H1 (cell line): ENCODE measurements at regions not wholly inside any gene's neighbourhood (a gene's known extent, or its start where the extent isn't known, plus 50 kb on each side); places are given as distances from the start of the nearest gene placed in this dataset.

Source experiments
- CTCF ChIA-PET: fragments of 300-600 bp; sonication (Branson Sonifier 250); formaldehyde crosslinking; loops from one replicate; lab custom pipeline; 2021; ENCODE audit not compliant: partially characterized antibody; lab: Charles Lee
- POLR2A ChIA-PET: fragments of 300-600 bp; sonication (Branson Sonifier 250); formaldehyde crosslinking; loops from one replicate; lab custom pipeline; 2021; ENCODE audit warnings: inconsistent platforms; ENCODE audit not compliant: partially characterized antibody; lab: Charles Lee
- DNase-seq, 2 experiments: peaks; one replicate each; pipeline versions ENCODE4 v3.0.0 to v3.0.0-alpha.2; 2010 to 2022; ENCODE audit warnings: low spot score in 2 of 2, low read depth in 1 of 2, mixed read lengths in 1 of 2
- FAIRE-seq: peaks from 2 replicates; lab custom pipeline; 2011; peaks lifted over from hg19 to GRCh38; lab: Jason Lieb, UNC
- H2AFZ ChIP-seq: 2 replicates; pipeline ENCODE4 v1.8.1; 2012; ENCODE audit warnings: low read length, inconsistent platforms
- H2AK5ac ChIP-seq: 2 replicates; pipeline ENCODE4 v1.6.1; 2013; ENCODE audit warnings: low read depth, low read length
- H2BK120ac ChIP-seq: replicated peaks from 2 replicates; pipeline ENCODE3; 2013; ENCODE audit warnings: low read depth, low read length, inconsistent platforms
- H2BK12ac ChIP-seq: 2 replicates; pipeline ENCODE4 v1.6.1; 2013; ENCODE audit warnings: low read depth, low read length
- H2BK15ac ChIP-seq: 2 replicates; pipeline ENCODE4 v1.6.1; 2013; ENCODE audit warnings: low read length
- H2BK20ac ChIP-seq: 2 replicates; pipeline ENCODE4 v1.6.1; 2013; ENCODE audit warnings: low read length
- H2BK5ac ChIP-seq: 2 replicates; pipeline ENCODE4 v1.6.1; 2013; ENCODE audit warnings: low read depth, low read length
- H3K14ac ChIP-seq: 2 replicates; pipeline ENCODE4 v1.6.1; 2013; ENCODE audit warnings: inconsistent platforms; ENCODE audit not compliant: insufficient read length
- H3K18ac ChIP-seq: 2 replicates; pipeline ENCODE4 v1.6.1; 2013; ENCODE audit warnings: low read length; ENCODE audit errors: extremely low read depth
- H3K23ac ChIP-seq: 2 replicates; pipeline ENCODE4 v1.6.1; 2013; ENCODE audit warnings: inconsistent platforms; ENCODE audit not compliant: insufficient read length
- H3K23me2 ChIP-seq: 2 replicates; pipeline ENCODE4 v1.6.1; 2013; ENCODE audit warnings: low read depth, low read length
- H3K27ac ChIP-seq: 2 replicates; pipeline ENCODE4 v1.6.1; 2011; ENCODE audit warnings: low read depth, low read length, inconsistent platforms
- H3K27me3 ChIP-seq, 4 experiments: replicated peaks in 1 of 4; 1 replicate in 1 of 4; 2 replicates in 3 of 4; pipeline versions ENCODE4 v1.6.1 to v1.8.1; 2011 to 2013; ENCODE audit warnings: low read length in 3 of 4, mild to moderate bottlenecking in 3 of 4, inconsistent platforms in 2 of 4, mixed read lengths in 2 of 4, moderate library complexity in 1 of 4; ENCODE audit not compliant: control insufficient read depth in 3 of 4, insufficient read depth in 3 of 4; ENCODE audit errors: extremely low read depth in 1 of 4
- H3K36me3 ChIP-seq, 4 experiments: 2 replicates each; pipeline versions ENCODE4 v1.6.1 to v1.8.1; 2011 to 2013; ENCODE audit warnings: mild to moderate bottlenecking in 4 of 4, low read length in 3 of 4, moderate library complexity in 2 of 4, control low read depth in 1 of 4, inconsistent platforms in 1 of 4; ENCODE audit not compliant: insufficient read depth in 4 of 4, control insufficient read depth in 2 of 4
- H3K4ac ChIP-seq: replicated peaks from 2 replicates; pipeline ENCODE3; 2013; ENCODE audit warnings: low read length, low read depth, mixed read lengths, inconsistent platforms; ENCODE audit not compliant: insufficient read length
- H3K4me1 ChIP-seq, 4 experiments: replicated peaks in 1 of 4; 1 replicate in 1 of 4; 2 replicates in 3 of 4; pipeline versions ENCODE4 v1.6.1 to v1.8.1; 2011 to 2013; ENCODE audit warnings: low read length in 3 of 4, inconsistent platforms in 2 of 4, mixed read lengths in 1 of 4; ENCODE audit not compliant: insufficient read depth in 4 of 4, control insufficient read depth in 3 of 4
- H3K4me2 ChIP-seq, 2 experiments: 2 replicates each; pipeline versions ENCODE4 v1.6.1 to v1.8.1; 2011 to 2013; ENCODE audit warnings: low read depth in 2 of 2, low read length in 2 of 2, control low read depth in 1 of 2, inconsistent platforms in 1 of 2, mild to moderate bottlenecking in 1 of 2; ENCODE audit not compliant: insufficient read depth in 1 of 2
- H3K4me3 ChIP-seq, 4 experiments: fragments of 200-600, 300-600 bp in 1 of 4; sonication (generic), shearing (Covaris generic), sonication (Bioruptor Twin) in 1 of 4; 2 replicates each; pipeline versions ENCODE4 v1.5.1 to v1.8.1; 2011 to 2016; ENCODE audit warnings: low read length in 4 of 4, low read depth in 3 of 4, control low read depth in 2 of 4, inconsistent platforms in 2 of 4, mild to moderate bottlenecking in 2 of 4, mixed read lengths in 1 of 4, moderate library complexity in 1 of 4; ENCODE audit not compliant: insufficient read depth in 2 of 4; ENCODE audit errors: extremely low read depth in 1 of 4
- H3K56ac ChIP-seq: replicated peaks from 2 replicates; pipeline ENCODE3; 2013; ENCODE audit warnings: low read depth, mild to moderate bottlenecking, mixed read lengths, low read length, inconsistent platforms; ENCODE audit not compliant: insufficient read length
- H3K79me1 ChIP-seq: 2 replicates; pipeline ENCODE4 v1.6.1; 2013; ENCODE audit warnings: low read depth, low read length, control low read depth
- H3K79me2 ChIP-seq, 2 experiments: 2 replicates each; pipeline versions ENCODE4 v1.6.1 to v1.8.1; 2012 to 2013; ENCODE audit warnings: low read length in 2 of 2, mild to moderate bottlenecking in 2 of 2, inconsistent platforms in 1 of 2; ENCODE audit not compliant: insufficient read depth in 2 of 2, control insufficient read depth in 1 of 2
- H3K9ac ChIP-seq, 4 experiments: replicated peaks in 1 of 4; 1 replicate in 1 of 4; 2 replicates in 3 of 4; pipeline versions ENCODE4 v1.6.1 to v1.8.1; 2011 to 2013; ENCODE audit warnings: low read depth in 3 of 4, low read length in 3 of 4, control low read depth in 2 of 4, mild to moderate bottlenecking in 2 of 4, moderate library complexity in 2 of 4, inconsistent platforms in 1 of 4; ENCODE audit errors: extremely low read depth in 1 of 4
- H3K9me3 ChIP-seq, 2 experiments: 2 replicates each; pipeline versions ENCODE4 v1.6.1 to v1.8.1; 2012 to 2013; ENCODE audit warnings: mild to moderate bottlenecking in 2 of 2, moderate library complexity in 2 of 2, control low read depth in 1 of 2, inconsistent platforms in 1 of 2, low read depth in 1 of 2, low read length in 1 of 2, mixed read lengths in 1 of 2; ENCODE audit not compliant: insufficient read depth in 2 of 2
- H4K20me1 ChIP-seq, 2 experiments: replicated peaks in 1 of 2; 2 replicates each; pipeline versions ENCODE3 to v1.8.1; 2011 to 2013; ENCODE audit warnings: inconsistent platforms in 2 of 2, low read length in 2 of 2, mild to moderate bottlenecking in 1 of 2; ENCODE audit not compliant: insufficient read depth in 2 of 2, control insufficient read depth in 1 of 2
- H4K5ac ChIP-seq: 2 replicates; pipeline ENCODE4 v1.6.1; 2013; ENCODE audit warnings: low read length, low read depth, mixed read lengths, inconsistent platforms; ENCODE audit not compliant: insufficient read length
- H4K8ac ChIP-seq: 2 replicates; pipeline ENCODE4 v1.8.0; 2013; ENCODE audit warnings: mild to moderate bottlenecking, moderate library complexity, low read length, inconsistent platforms; ENCODE audit not compliant: insufficient read depth; ENCODE audit errors: extremely low read depth
- H4K91ac ChIP-seq: replicated peaks from 2 replicates; pipeline ENCODE3; 2013; ENCODE audit warnings: low read length, mixed read lengths, inconsistent platforms; ENCODE audit not compliant: insufficient read length
- ASH2L ChIP-seq: fragments of 200-600, 300-600 bp; sonication (generic); IDR thresholded peaks from one replicate; pipeline ENCODE4 v1.7.1; 2017; ENCODE audit warnings: low read length
- CBX8 ChIP-seq: fragments of 300-800, 300-1000 bp; sonication (generic); IDR thresholded peaks from 2 replicates; pipeline ENCODE4 v1.7.1; 2016; ENCODE audit warnings: low read depth, low read length, borderline replicate concordance
- CEBPB ChIP-seq: IDR thresholded peaks from 2 replicates; pipeline ENCODE4 v1.6.1; 2012; ENCODE audit warnings: low read depth, low read length
- CREB1 ChIP-seq: IDR thresholded peaks from 2 replicates; pipeline ENCODE4 v1.6.1; 2012; ENCODE audit warnings: inconsistent platforms
- EGR1 ChIP-seq: IDR thresholded peaks from 2 replicates; pipeline ENCODE4 v1.6.1; 2011; ENCODE audit warnings: low read depth, low read length, borderline replicate concordance
- FOSL1 ChIP-seq: IDR thresholded peaks from 2 replicates; pipeline ENCODE4 v1.6.1; 2011; ENCODE audit warnings: mild to moderate bottlenecking, low read depth, low read length, moderate library complexity; ENCODE audit not compliant: insufficient read depth
- JUN ChIP-seq: IDR thresholded peaks from 2 replicates; pipeline ENCODE4 v1.6.1; 2011; ENCODE audit warnings: low read depth, mild to moderate bottlenecking, improper control_type of control experiment, low read length
- KDM5A ChIP-seq: fragments of 200-600 bp; IDR thresholded peaks from 2 replicates; pipeline ENCODE4 v1.7.1; 2012; ENCODE audit warnings: mild to moderate bottlenecking, low read length, inconsistent platforms, mixed read lengths
- NANOG ChIP-seq: IDR thresholded peaks from 2 replicates; pipeline ENCODE4 v1.6.1; 2011; ENCODE audit warnings: low read length, low read depth, mild to moderate bottlenecking, inconsistent platforms; ENCODE audit not compliant: insufficient read depth, poor library complexity, severe bottlenecking
- PHF8 ChIP-seq: fragments of 200-600 bp; sonication (generic); conservative IDR thresholded peaks from 2 replicates; pipeline ENCODE4 v1.7.1; 2012; ENCODE audit warnings: low read depth, mild to moderate bottlenecking, inconsistent platforms, low read length, moderate library complexity
- POLR2A ChIP-seq, 2 experiments: IDR thresholded peaks; 1 replicate in 1 of 2; 2 replicates in 1 of 2; pipeline ENCODE4 v1.6.1; 2011; ENCODE audit warnings: low read depth in 2 of 2, low read length in 2 of 2, mild to moderate bottlenecking in 2 of 2; ENCODE audit errors: control extremely low read depth in 1 of 2
- SIN3A ChIP-seq, 2 experiments: IDR thresholded peaks in 1 of 2; conservative IDR thresholded peaks in 1 of 2; 2 replicates each; pipeline ENCODE4 v1.6.1; 2011 to 2012; ENCODE audit warnings: low read length in 2 of 2, improper control_type of control experiment in 1 of 2, low read depth in 1 of 2, mild to moderate bottlenecking in 1 of 2
- SIRT6 ChIP-seq: IDR thresholded peaks from one replicate; pipeline ENCODE4 v1.7.1; 2012; ENCODE audit warnings: low read length, inconsistent platforms
- SRF ChIP-seq: IDR thresholded peaks from 2 replicates; pipeline ENCODE4 v1.6.1; 2011; ENCODE audit warnings: mild to moderate bottlenecking, low read depth, low read length, moderate library complexity
- TBP ChIP-seq: IDR thresholded peaks from 2 replicates; pipeline ENCODE4 v1.6.1; 2011; ENCODE audit warnings: low read depth, low read length, improper control_type of control experiment
- WGBS, 2 experiments: shearing (Covaris generic) in 1 of 2; methylation state at CpG; one replicate each; pipeline versions ENCODE4 v1.1.6 to v1.1.7; 2013 to 2015; ENCODE audit warnings: low lambda C conversion rate in 2 of 2, mixed read lengths in 2 of 2, inconsistent platforms in 1 of 2, low coverage in 1 of 2, missing lambda C conversion rate in 1 of 2; ENCODE audit not compliant: insufficient replicate concordance in 2 of 2, insufficient coverage in 1 of 2, insufficient read length in 1 of 2; ENCODE audit errors: extremely low coverage in 1 of 2, missing lambda C conversion rate in 1 of 2; 5-methylcytosine and 5-hydroxymethylcytosine counted together
- TF ChIP-seq, protein P1 (sequence below): IDR thresholded peaks from 2 replicates; pipeline ENCODE4 v1.6.1; 2011; ENCODE audit warnings: low read length, improper control_type of control experiment

DNA sequence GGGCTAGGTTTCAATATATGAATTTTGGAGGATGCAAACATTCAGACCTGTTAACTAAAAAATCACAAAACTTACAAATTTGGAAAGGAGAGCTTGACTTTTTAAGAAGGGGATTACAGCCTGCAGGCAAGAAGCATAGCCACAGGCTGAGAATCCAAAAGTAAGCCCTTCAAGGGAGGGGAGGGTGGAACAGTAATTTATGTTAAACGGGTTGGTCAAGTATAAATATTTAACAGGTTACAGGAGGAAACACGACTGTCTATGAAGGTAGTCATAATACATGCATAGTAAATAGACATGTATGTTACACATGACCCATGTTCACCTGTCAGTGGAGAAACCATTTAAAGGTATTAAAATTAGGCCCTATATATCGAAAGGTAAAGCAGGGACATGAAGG is 261.1 kb upstream of the RGS18 start:
- H4K5ac ChIP-seq: no peak overlapping the region
- CTCF ChIA-PET: interaction anchor here (0.8 kb wide), 1 partner anchor 33 kb away, joined by 3 read pairs; no protein-coding TSS in a partner anchor

More for the DNA sequence above, 261.1 kb upstream of the RGS18 start:
- Histone ChIP-seq H3K23me2 (no peaks in the 10 kb centered on the region), H3K4me2 (no peak overlapping the region), H3K79me1 (no peaks in the 10 kb centered on the region), H4K8ac (no peak overlapping the region), H3K4ac (no peak overlapping the region), H4K20me1 (no peaks in the 10 kb centered on the region), H3K36me3 (no peaks in the 10 kb centered on the region), H3K4me3 (no peak overlapping the region), H2BK20ac (no peak overlapping the region), H3K27ac (no peak overlapping the region), H3K9ac (no peak overlapping the region), H3K14ac (no peak overlapping the region), H3K79me2 (no peaks in the 10 kb centered on the region), H2AK5ac (no peak overlapping the region), H2AFZ (no peak overlapping the region), H2BK15ac (no peak overlapping the region), H2BK12ac (no peak overlapping the region), H3K56ac (no peak overlapping the region), H2BK5ac (no peak overlapping the region), H3K18ac (no peak overlapping the region), H4K91ac (no peak overlapping the region), H3K23ac (no peak overlapping the region), H2BK120ac (no peak overlapping the region), H3K9me3 (no peaks in the 10 kb centered on the region), H3K27me3 (no peaks in the 10 kb centered on the region), H3K4me1 (no peaks in the 10 kb centered on the region)
- DNase-seq: no peak
- POLR2A ChIA-PET: no interaction called here
- TF ChIP-seq SIN3A (conservative IDR thresholded peaks at IDR 0.05 in 1 of 2, IDR thresholded peaks at IDR 0.05 in 1 of 2; ENCODE audit: low read depth in 1 of 2, low read length in 2 of 2) (no peak), KDM5A (no peak), PHF8 (no peak), CREB1 (no peak), CBX8 (no peak), FOSL1 (no peak), ASH2L (no peak), TBP (no peak), NANOG (no peak), POLR2A (IDR thresholded peaks at IDR 0.05; ENCODE audit: control extremely low read depth in 1 of 2, low read depth in 2 of 2, low read length in 2 of 2) (no peak), CEBPB (no peak), EGR1 (no peak), SIRT6 (no peak), SRF (no peak), JUN (no peak)
- TF ChIP-seq, protein P1, sequence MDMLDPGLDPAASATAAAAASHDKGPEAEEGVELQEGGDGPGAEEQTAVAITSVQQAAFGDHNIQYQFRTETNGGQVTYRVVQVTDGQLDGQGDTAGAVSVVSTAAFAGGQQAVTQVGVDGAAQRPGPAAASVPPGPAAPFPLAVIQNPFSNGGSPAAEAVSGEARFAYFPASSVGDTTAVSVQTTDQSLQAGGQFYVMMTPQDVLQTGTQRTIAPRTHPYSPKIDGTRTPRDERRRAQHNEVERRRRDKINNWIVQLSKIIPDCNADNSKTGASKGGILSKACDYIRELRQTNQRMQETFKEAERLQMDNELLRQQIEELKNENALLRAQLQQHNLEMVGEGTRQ: no peak
- 85% methylated on average over 3 of the region's 3 CpGs; no CpG with 5 or more reads in 1 of the 2 experiments for whole genome bisulfite sequencing, 2 experiments
- no peak for FAIRE-seq
